ENCODE measurements at regions not wholly inside any gene's neighbourhood (a gene's known extent, or its start where the extent isn't known, plus 50 kb on each side); places are given as distances from the start of the nearest gene placed in this dataset.

DNA sequence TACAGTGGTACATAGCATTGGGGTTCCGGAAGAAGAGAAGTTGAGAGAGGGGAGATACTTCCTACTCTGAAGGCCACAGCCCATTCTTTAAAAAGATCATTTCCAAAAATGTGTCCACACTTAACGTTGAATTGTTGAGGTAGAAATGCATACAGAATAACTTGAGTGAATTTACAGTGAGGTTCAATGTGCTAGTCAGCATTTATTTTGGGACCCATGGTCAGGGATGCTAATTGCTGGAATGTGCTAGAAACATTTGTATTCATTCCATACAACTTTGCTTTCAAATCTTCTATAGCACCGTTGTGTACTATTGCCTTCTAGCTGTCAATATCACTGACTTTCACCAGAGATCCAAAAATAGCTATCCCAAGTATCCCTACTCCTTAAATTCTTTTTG is 325.9 kb downstream of the SATB2 start:
- no peaks in the 10 kb centered on the region for H3K4me1 ChIP-seq (replicated peaks; ENCODE audit: insufficient read depth)
- H3K79me2 ChIP-seq (ENCODE audit: low read depth): no peaks in the 10 kb centered on the region
- no peaks in the 10 kb centered on the region for H3F3A ChIP-seq (ENCODE audit: insufficient read depth, low read depth)
- H3K9me2 ChIP-seq (ENCODE audit: insufficient read depth): no peaks in the 10 kb centered on the region
- no peaks in the 10 kb centered on the region for H3K9me3 ChIP-seq (ENCODE audit: insufficient read depth, low read depth)
- no peak overlapping the region for H3K27ac ChIP-seq
- H3K4me2 ChIP-seq: no peak overlapping the region
- no peaks in the 10 kb centered on the region for H3K27me3 ChIP-seq (ENCODE audit: insufficient read depth, low read depth)
- H3K36me3 ChIP-seq (ENCODE audit: low read depth): no peaks in the 10 kb centered on the region
- ChIA-PET CTCF (no interaction called here), POLR2A (ENCODE audit: unreplicated experiment) (no interaction called here)
- intact Hi-C loops (cut with micrococcal nuclease; ENCODE audit: unreplicated experiment): no loop called here
- TF ChIP-seq EZH2 (IDR thresholded peaks at IDR 0.05; ENCODE audit: low read depth): no peak
- TF ChIP-seq, protein P1, sequence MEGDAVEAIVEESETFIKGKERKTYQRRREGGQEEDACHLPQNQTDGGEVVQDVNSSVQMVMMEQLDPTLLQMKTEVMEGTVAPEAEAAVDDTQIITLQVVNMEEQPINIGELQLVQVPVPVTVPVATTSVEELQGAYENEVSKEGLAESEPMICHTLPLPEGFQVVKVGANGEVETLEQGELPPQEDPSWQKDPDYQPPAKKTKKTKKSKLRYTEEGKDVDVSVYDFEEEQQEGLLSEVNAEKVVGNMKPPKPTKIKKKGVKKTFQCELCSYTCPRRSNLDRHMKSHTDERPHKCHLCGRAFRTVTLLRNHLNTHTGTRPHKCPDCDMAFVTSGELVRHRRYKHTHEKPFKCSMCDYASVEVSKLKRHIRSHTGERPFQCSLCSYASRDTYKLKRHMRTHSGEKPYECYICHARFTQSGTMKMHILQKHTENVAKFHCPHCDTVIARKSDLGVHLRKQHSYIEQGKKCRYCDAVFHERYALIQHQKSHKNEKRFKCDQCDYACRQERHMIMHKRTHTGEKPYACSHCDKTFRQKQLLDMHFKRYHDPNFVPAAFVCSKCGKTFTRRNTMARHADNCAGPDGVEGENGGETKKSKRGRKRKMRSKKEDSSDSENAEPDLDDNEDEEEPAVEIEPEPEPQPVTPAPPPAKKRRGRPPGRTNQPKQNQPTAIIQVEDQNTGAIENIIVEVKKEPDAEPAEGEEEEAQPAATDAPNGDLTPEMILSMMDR (conservative IDR thresholded peaks at IDR 0.05): no peak
- no TSS peak for BruUV-seq (replicated peaks)
- H2AFZ ChIP-seq: no peak overlapping the region
- H3K4me3 ChIP-seq: no peak overlapping the region
- H4K20me1 ChIP-seq (ENCODE audit: insufficient read depth): no peaks in the 10 kb centered on the region
- no peak for DNase-seq

DNA sequence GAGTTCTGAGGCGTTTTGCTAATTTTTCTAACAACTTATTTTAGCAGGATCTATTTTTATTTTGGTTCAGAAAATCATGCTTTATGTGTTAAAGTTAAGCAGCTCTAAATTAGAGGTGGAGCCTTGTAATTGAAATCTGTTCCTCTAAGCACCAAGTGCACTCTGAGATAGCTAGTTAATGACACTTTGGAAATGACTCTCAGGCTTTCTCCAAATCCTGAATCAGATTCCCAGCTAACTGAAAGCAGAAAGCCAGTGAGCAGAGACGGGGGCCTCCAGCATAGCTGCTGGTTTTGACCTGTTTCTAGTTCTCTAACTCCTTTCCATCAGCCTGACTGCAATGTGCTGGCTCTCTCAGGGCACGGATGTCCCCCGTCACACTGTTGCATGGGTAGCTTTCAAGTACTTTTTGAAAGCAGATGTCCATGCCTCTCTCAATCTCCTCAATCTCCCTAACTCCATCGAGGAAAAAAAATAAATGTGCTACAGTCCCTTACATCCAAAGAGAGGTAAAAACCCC is 326.5 kb downstream of the SATB2 start:
- DNase-seq: no peak
- Histone ChIP-seq H3K4me1 (replicated peaks; ENCODE audit: insufficient read depth) (no peaks in the 10 kb centered on the region), H4K20me1 (ENCODE audit: insufficient read depth) (no peaks in the 10 kb centered on the region), H3K27ac (no peak overlapping the region), H3F3A (ENCODE audit: insufficient read depth, low read depth) (no peaks in the 10 kb centered on the region), H3K4me3 (no peak overlapping the region), H3K36me3 (ENCODE audit: low read depth) (no peaks in the 10 kb centered on the region), H3K9me2 (ENCODE audit: insufficient read depth) (no peaks in the 10 kb centered on the region), H2AFZ (no peak overlapping the region), H3K79me2 (ENCODE audit: low read depth) (no peaks in the 10 kb centered on the region), H3K4me2 (no peak overlapping the region), H3K27me3 (ENCODE audit: insufficient read depth, low read depth) (no peaks in the 10 kb centered on the region), H3K9me3 (ENCODE audit: insufficient read depth, low read depth) (no peaks in the 10 kb centered on the region)
- intact Hi-C loops (cut with micrococcal nuclease; ENCODE audit: unreplicated experiment): no loop called here
- BruUV-seq (replicated peaks): no TSS peak
- TF ChIP-seq EZH2 (IDR thresholded peaks at IDR 0.05; ENCODE audit: low read depth): no peak
- TF ChIP-seq, protein P1 (conservative IDR thresholded peaks at IDR 0.05): no peak
- CTCF ChIA-PET: no interaction called here
- POLR2A ChIA-PET (ENCODE audit: unreplicated experiment): no interaction called here

GRCh38 chr2:199130501-199130900 is 327.2 kb downstream of the SATB2 start:
- Histone ChIP-seq H3F3A (ENCODE audit: insufficient read depth, low read depth) (no peaks in the 10 kb centered on the region), H3K27me3 (ENCODE audit: insufficient read depth, low read depth) (no peaks in the 10 kb centered on the region), H3K36me3 (ENCODE audit: low read depth) (no peaks in the 10 kb centered on the region), H3K79me2 (ENCODE audit: low read depth) (no peaks in the 10 kb centered on the region), H3K27ac (no peak overlapping the region), H3K4me2 (no peak overlapping the region), H3K4me3 (no peak overlapping the region), H3K4me1 (replicated peaks; ENCODE audit: insufficient read depth) (no peaks in the 10 kb centered on the region), H3K9me2 (ENCODE audit: insufficient read depth) (no peaks in the 10 kb centered on the region), H2AFZ (no peak overlapping the region), H3K9me3 (ENCODE audit: insufficient read depth, low read depth) (no peaks in the 10 kb centered on the region), H4K20me1 (ENCODE audit: insufficient read depth) (no peaks in the 10 kb centered on the region)
- no peak for DNase-seq
- TF ChIP-seq EZH2 (IDR thresholded peaks at IDR 0.05; ENCODE audit: low read depth): no peak
- TF ChIP-seq, protein P1 (conservative IDR thresholded peaks at IDR 0.05): no peak
- ChIA-PET POLR2A (ENCODE audit: unreplicated experiment) (no interaction called here), CTCF (no interaction called here)
- intact Hi-C loops (cut with micrococcal nuclease; ENCODE audit: unreplicated experiment): no loop called here
- no TSS peak for BruUV-seq (replicated peaks)

Data from PC-9 (cell line).